ENCODE measurements at regions not wholly inside any gene's neighbourhood (a gene's known extent, or its start where the extent isn't known, plus 50 kb on each side); places are given as distances from the start of the nearest gene placed in this dataset.
"Not testable (repeated sequence)": the region's sequence is repeated elsewhere in the genome, so short reads cannot be mapped to it uniquely, and the experiment has no call there.

DNA sequence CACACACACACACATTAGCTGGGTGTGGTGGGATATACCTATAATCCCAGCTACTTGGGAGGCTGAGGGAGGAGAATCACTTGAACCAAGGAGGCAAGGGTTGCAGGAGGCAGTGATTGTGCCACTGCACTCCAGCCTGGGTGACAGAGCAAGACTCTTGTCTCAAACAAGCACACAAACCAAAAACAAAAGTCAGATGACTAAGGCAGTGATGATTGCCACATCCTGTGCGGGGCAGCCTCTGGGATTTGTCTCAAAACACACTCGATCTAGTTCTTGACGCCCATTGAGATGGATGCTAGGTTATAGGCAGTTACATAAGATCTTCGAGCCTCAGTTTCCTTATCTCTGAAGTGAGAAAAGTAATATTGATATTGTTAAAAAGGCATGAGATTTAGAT lies 57.8 kb upstream of the NBPF8 start:
- WGBS, 2 experiments (ENCODE audit: low coverage in 1 of 2, low lambda C conversion rate in 2 of 2, missing lambda C conversion rate in 2 of 2) = 65 to 100% methylated on average over 1 to 4 of the region's 4 CpGs
- H3K36me3 ChIP-seq (ENCODE audit: low read depth); H3K4me2 ChIP-seq (ENCODE audit: unreplicated experiment); H3K27me3 ChIP-seq (replicated peaks; ENCODE audit: insufficient read depth); H3K9me3 ChIP-seq (ENCODE audit: low read depth); H3F3A ChIP-seq (ENCODE audit: insufficient read depth); H2AFZ ChIP-seq; in situ Hi-C loops (cut with MboI); H3K27ac ChIP-seq; H3K4me3 ChIP-seq; H3K79me2 ChIP-seq (ENCODE audit: insufficient read depth); H3K9me2 ChIP-seq (ENCODE audit: insufficient read depth); H4K20me1 ChIP-seq (ENCODE audit: insufficient read depth); H3K9ac ChIP-seq; H3K4me1 ChIP-seq (ENCODE audit: insufficient read depth): not testable (repeated sequence)
- peak; percentile 16 for DNase-seq

DNA sequence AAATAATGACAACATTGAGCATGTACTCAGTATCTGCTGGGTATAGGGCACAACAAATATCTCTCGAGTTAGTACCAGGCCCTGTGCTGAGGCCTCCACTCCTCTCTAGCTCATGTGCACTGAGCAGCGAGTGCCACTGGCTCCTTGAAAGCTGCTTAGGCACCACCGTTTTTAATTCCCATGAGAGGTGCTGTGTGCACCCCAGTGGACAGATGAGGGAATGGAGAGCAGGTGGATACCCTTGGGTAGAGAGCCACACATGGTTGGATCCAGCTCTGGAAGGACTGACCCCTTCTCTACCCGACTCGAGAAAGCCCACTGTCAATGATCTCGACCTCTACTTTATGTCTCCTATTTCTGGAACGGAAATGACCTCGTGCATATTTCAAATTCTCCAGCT lies 58.7 kb upstream of the NBPF8 start:
- H3K9ac ChIP-seq; H4K20me1 ChIP-seq (ENCODE audit: insufficient read depth); H3K9me3 ChIP-seq (ENCODE audit: low read depth); H3K4me2 ChIP-seq (ENCODE audit: unreplicated experiment); H3K27ac ChIP-seq; H3K36me3 ChIP-seq (ENCODE audit: low read depth); H3K27me3 ChIP-seq (replicated peaks; ENCODE audit: insufficient read depth); in situ Hi-C loops (cut with MboI); H3K4me3 ChIP-seq; H2AFZ ChIP-seq; DNase-seq; H3K9me2 ChIP-seq (ENCODE audit: insufficient read depth); H3K4me1 ChIP-seq (ENCODE audit: insufficient read depth); H3K79me2 ChIP-seq (ENCODE audit: insufficient read depth); H3F3A ChIP-seq (ENCODE audit: insufficient read depth): not testable (repeated sequence)
- 41 to 69% methylated on average over 5 to 7 of the region's 8 CpGs for WGBS, 2 experiments (ENCODE audit: low coverage in 1 of 2, low lambda C conversion rate in 2 of 2, missing lambda C conversion rate in 2 of 2)

DNA sequence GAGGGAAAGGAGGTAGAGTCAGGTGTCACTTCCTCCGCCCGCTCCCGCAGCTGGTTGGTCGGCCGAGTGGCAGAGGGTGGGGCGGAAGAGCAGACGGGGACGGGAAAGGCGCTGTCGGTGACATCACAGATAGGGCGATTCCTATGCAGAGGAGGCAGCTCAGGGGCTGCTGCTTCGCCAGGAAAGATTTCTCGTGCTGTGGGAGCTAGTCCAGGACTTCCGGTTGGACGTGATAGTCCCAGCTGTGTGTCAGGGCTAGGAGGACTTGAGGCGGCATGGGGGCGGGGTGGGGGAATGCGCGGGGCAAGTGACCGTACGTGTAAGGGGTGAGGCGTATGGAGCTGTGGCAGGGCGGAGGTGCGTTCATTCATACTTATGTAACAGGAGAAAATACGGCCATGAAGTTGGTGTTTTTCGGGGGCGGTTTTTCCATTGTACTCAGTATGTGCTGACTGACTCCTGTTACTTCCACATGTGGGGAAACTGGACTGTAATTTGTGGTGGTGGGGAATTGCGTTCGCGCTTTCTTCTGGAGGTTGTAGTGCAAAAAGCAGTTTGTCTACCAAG lies 60.1 kb upstream of the NBPF8 start:
- H3K4me1 ChIP-seq (ENCODE audit: insufficient read depth); H4K20me1 ChIP-seq (ENCODE audit: insufficient read depth); H3F3A ChIP-seq (ENCODE audit: insufficient read depth); in situ Hi-C loops (cut with MboI); H3K4me2 ChIP-seq (ENCODE audit: unreplicated experiment); H3K9me2 ChIP-seq (ENCODE audit: insufficient read depth); H3K36me3 ChIP-seq (ENCODE audit: low read depth); H3K79me2 ChIP-seq (ENCODE audit: insufficient read depth); H3K9me3 ChIP-seq (ENCODE audit: low read depth); H3K27me3 ChIP-seq (replicated peaks; ENCODE audit: insufficient read depth): not testable (repeated sequence)
- WGBS, 2 experiments (ENCODE audit: low coverage in 1 of 2, low lambda C conversion rate in 2 of 2, missing lambda C conversion rate in 2 of 2) = 0 to 1% methylated on average over 5 to 14 of the region's 30 CpGs
- peak; percentile 46 for DNase-seq
- peak overlapping the region; percentile 18; the same call in 1 of the 2 replicates for H3K27ac ChIP-seq
- peak overlapping the region; percentile 59 for H3K4me3 ChIP-seq
- peak overlapping the region; percentile 51; the same call in 1 of the 2 replicates for H3K9ac ChIP-seq
- peak overlapping the region; percentile 70 for H2AFZ ChIP-seq

DNA sequence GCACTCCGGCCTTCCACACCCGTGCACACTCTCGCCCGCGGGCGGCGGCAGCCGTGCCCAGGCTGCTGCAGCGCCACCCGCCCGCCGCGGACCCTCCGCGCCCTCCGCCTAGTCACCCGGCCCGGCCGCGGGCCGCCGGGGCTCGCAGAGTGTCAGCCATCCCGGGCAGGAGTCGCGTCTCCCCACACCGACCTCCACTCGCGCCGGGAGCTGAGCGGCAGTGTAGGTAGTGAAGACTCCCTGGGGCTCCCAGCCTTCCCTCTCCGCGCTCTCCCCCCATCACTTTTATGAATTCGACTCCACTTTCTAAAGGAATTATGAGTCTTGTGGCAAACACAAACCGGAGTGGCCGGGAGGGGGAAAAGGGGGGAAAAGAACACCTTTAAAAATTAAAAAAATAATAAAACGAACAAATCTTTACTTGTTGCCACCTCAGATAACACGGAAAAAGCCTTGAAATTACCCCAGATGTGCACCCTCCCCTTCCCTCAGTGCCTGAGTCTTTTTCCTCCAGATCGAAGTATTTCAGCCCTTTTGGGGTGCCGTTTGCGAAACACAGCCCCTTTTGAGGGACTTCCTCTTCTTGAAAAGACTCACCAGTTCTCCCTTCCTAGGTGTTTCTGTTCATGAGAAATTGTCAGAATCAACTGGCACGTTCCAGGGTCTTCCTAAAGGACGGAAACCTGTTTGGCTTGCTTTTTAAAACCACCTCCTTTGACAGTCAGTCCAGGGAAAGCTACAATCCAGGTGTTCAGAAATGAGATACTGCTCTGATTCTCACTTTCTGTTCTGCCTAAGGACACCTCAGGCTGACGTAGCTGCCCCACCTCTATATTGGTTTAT lies 72.4 kb upstream of the NBPF8 start:
- H3K4me1 ChIP-seq (ENCODE audit: insufficient read depth); H3K4me3 ChIP-seq; DNase-seq; H3K27me3 ChIP-seq (replicated peaks; ENCODE audit: insufficient read depth); H3K9me2 ChIP-seq (ENCODE audit: insufficient read depth); H4K20me1 ChIP-seq (ENCODE audit: insufficient read depth); H3K9ac ChIP-seq; H3K79me2 ChIP-seq (ENCODE audit: insufficient read depth); H3K4me2 ChIP-seq (ENCODE audit: unreplicated experiment); H3K36me3 ChIP-seq (ENCODE audit: low read depth); H3K27ac ChIP-seq; H3F3A ChIP-seq (ENCODE audit: insufficient read depth); H3K9me3 ChIP-seq (ENCODE audit: low read depth); in situ Hi-C loops (cut with MboI); H2AFZ ChIP-seq: not testable (repeated sequence)
- whole genome bisulfite sequencing, 2 experiments (ENCODE audit: low coverage in 1 of 2, low lambda C conversion rate in 2 of 2, missing lambda C conversion rate in 2 of 2) = 5 to 13% methylated on average over 8 to 28 of the region's 44 CpGs

DNA sequence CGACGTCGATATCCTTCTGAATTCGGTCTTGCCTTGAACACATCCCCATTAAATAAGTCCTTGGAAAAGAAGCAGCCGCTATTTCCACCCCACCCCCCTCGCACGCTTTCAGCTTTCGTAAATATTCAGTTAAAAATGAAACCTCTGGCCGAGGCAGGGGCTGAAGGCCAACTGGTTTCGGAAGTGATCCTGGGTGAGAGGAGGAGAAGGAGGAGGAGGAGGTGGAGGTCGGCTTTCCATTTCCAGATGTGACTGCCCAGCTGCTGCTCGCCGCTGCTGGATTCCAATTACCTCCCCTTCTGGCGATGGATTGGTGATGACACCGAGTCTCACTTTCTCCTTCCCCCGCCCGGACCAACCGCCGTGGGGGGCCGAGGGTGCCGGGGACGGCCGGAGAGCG lies 73.1 kb upstream of the NBPF8 start:
- in situ Hi-C loops (cut with MboI); H3K79me2 ChIP-seq (ENCODE audit: insufficient read depth); H4K20me1 ChIP-seq (ENCODE audit: insufficient read depth); H3K9me2 ChIP-seq (ENCODE audit: insufficient read depth); H3K36me3 ChIP-seq (ENCODE audit: low read depth); H3K9me3 ChIP-seq (ENCODE audit: low read depth); H3K4me1 ChIP-seq (ENCODE audit: insufficient read depth); H3K27me3 ChIP-seq (replicated peaks; ENCODE audit: insufficient read depth); H3F3A ChIP-seq (ENCODE audit: insufficient read depth); H3K27ac ChIP-seq: not testable (repeated sequence)
- peak; percentile 24 for DNase-seq
- Histone ChIP-seq H3K9ac (peak overlapping the region; percentile 51), H3K4me2 (ENCODE audit: unreplicated experiment) (peak overlapping the region; percentile 78), H2AFZ (peak overlapping the region; percentile 70; the same call in 1 of the 2 replicates), H3K4me3 (peak overlapping the region; percentile 74)
- 0 to 7% methylated on average over 6 to 15 of the region's 24 CpGs for WGBS, 2 experiments (ENCODE audit: low coverage in 1 of 2, low lambda C conversion rate in 2 of 2, missing lambda C conversion rate in 2 of 2)

DNA sequence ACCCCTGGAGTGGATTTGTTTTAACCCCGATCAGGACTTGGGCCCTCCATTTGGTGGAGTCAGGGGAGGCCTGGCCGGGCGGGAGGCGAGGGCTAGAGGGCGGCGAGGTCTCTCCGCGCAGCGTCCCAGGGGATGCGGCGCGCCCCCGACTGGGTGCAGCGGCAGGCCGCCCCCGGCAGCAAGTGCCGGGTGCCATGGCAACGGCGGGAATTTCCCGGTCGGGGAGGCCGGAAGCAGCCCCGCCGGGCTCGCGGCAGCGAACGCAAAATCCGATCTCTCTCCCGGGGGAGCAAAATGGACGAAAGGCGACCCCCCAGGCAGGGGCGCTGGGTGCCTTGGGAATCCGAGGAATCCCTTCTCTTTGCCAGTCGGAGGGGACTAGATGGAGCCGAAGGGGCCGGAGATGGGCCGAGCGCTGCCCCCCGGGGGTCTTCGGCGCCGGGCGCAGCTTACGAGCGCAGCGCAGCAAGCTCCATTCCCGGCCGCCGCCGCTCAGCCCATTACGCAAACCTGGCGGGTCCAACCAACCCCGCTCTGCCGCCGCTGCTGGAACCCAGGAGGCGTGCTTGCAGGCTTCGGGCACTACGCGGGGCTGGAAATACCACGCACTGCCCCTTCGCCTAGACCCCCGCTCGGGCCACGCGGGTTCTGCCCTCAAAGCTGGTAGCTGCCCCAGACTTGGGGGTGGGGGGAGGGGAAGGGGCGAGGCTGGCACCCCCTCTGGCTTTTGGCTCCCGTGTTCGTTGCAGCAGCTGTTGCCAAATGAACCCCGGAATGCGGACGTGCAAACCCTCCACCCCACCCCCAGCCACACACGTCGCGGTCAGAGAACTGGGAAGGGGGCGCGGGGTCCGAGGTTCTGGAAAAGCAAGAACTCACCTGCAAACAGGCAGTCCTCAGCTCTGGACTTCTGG lies 73.7 kb upstream of the NBPF8 start:
- Histone ChIP-seq H3K4me3 (peak overlapping the region; percentile 74), H3K9ac (peak overlapping the region; percentile 47; the same call in 1 of the 2 replicates), H2AFZ (peak overlapping the region; percentile 70; the same call in 1 of the 2 replicates), H3K4me2 (ENCODE audit: unreplicated experiment) (peak overlapping the region; percentile 78)
- H3K9me3 ChIP-seq (ENCODE audit: low read depth); H3K36me3 ChIP-seq (ENCODE audit: low read depth); DNase-seq; H3F3A ChIP-seq (ENCODE audit: insufficient read depth); H3K9me2 ChIP-seq (ENCODE audit: insufficient read depth); H3K79me2 ChIP-seq (ENCODE audit: insufficient read depth); H3K27me3 ChIP-seq (replicated peaks; ENCODE audit: insufficient read depth); H3K27ac ChIP-seq; H3K4me1 ChIP-seq (ENCODE audit: insufficient read depth); H4K20me1 ChIP-seq (ENCODE audit: insufficient read depth); in situ Hi-C loops (cut with MboI): not testable (repeated sequence)
- 2% methylated on average over 9 to 31 of the region's 78 CpGs for WGBS, 2 experiments (ENCODE audit: low coverage in 1 of 2, low lambda C conversion rate in 2 of 2, missing lambda C conversion rate in 2 of 2)

DNA sequence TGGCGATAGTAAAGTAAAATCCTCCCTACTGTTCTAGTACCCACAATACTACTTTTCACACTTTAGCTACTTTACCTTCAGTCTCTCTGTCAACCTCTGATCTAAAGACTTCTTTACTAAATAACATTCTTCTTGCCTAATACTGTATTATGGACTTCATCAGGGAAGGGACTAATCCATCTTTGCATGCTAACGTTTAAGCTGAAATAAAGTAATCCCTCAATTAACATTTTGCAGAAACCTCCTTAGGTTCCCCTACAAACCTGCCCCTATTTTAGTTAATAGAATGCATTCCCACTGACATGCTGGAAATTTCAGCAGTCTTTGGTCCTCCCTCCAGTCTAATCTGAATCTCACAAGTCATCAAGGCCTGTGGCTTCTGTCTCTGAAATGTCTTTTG lies 99.1 kb upstream of the NBPF8 start:
- in situ Hi-C loops (cut with MboI); H3K4me3 ChIP-seq; H3F3A ChIP-seq (ENCODE audit: insufficient read depth); H3K4me2 ChIP-seq (ENCODE audit: unreplicated experiment); H3K27ac ChIP-seq; H3K4me1 ChIP-seq (ENCODE audit: insufficient read depth); H3K9me3 ChIP-seq (ENCODE audit: low read depth); H3K36me3 ChIP-seq (ENCODE audit: low read depth); H2AFZ ChIP-seq; H3K79me2 ChIP-seq (ENCODE audit: insufficient read depth); H3K27me3 ChIP-seq (replicated peaks; ENCODE audit: insufficient read depth); H3K9ac ChIP-seq; H3K9me2 ChIP-seq (ENCODE audit: insufficient read depth); H4K20me1 ChIP-seq (ENCODE audit: insufficient read depth); DNase-seq: not testable (repeated sequence)
- WGBS, 2 experiments (ENCODE audit: low coverage in 1 of 2, low lambda C conversion rate in 2 of 2, missing lambda C conversion rate in 2 of 2) = no CpG with 5 or more reads among the region's 2 CpGs
